Liver (tissue), 8 donors: ENCODE measurements at regions not wholly inside any gene's neighbourhood (a gene's known extent, or its start where the extent isn't known, plus 50 kb on each side); places are given as distances from the start of the nearest gene placed in this dataset.

Experiments used
- DNase-seq: peaks from one replicate; pipeline ENCODE4 v3.0.0-alpha.2; 2017; ENCODE audit warnings: low spot score
- H3K27ac ChIP-seq, 2 donors: one replicate each; pipeline ENCODE4 v1.7.0; 2013; ENCODE audit warnings: inconsistent platforms in 2 of 2, low read length in 2 of 2, control low read depth in 1 of 2, low read depth in 1 of 2, mild to moderate bottlenecking in 1 of 2
- H3K27me3 ChIP-seq, 4 donors: one replicate each; pipeline versions ENCODE4 v1.6.1 to v1.7.0; 2013; ENCODE audit warnings: low read length in 3 of 4, inconsistent platforms in 1 of 4, mild to moderate bottlenecking in 1 of 4, moderate library complexity in 1 of 4; ENCODE audit not compliant: control insufficient read depth in 4 of 4, insufficient read depth in 4 of 4
- H3K36me3 ChIP-seq, 4 donors: one replicate each; pipeline versions ENCODE4 v1.6.1 to v1.7.0; 2013; ENCODE audit warnings: low read length in 3 of 4, mild to moderate bottlenecking in 3 of 4, low read depth in 1 of 4, moderate library complexity in 1 of 4; ENCODE audit not compliant: control insufficient read depth in 4 of 4, insufficient read depth in 3 of 4
- H3K4me1 ChIP-seq, 4 donors: one replicate each; pipeline versions ENCODE4 v1.6.1 to v1.7.0; 2013; ENCODE audit warnings: low read length in 3 of 4, mild to moderate bottlenecking in 3 of 4, moderate library complexity in 1 of 4; ENCODE audit not compliant: control insufficient read depth in 4 of 4, insufficient read depth in 4 of 4
- H3K4me3 ChIP-seq, 3 donors: one replicate each; pipeline versions ENCODE4 v1.6.1 to v1.7.0; 2013; ENCODE audit warnings: low read length in 3 of 3, control low read depth in 1 of 3, low read depth in 1 of 3, mild to moderate bottlenecking in 1 of 3
- H3K9ac ChIP-seq, 2 donors: one replicate each; pipeline ENCODE4 v1.7.0; 2013; ENCODE audit warnings: low read length in 2 of 2, mild to moderate bottlenecking in 2 of 2, moderate library complexity in 2 of 2, control low read depth in 1 of 2, low read depth in 1 of 2
- H3K9me3 ChIP-seq, 4 donors: one replicate each; pipeline versions ENCODE4 v1.6.1 to v1.7.0; 2013; ENCODE audit warnings: low read length in 3 of 4; ENCODE audit not compliant: control insufficient read depth in 4 of 4
- ATF3 ChIP-seq: IDR thresholded peaks from 2 replicates; pipeline ENCODE4 v1.6.1; 2016; ENCODE audit warnings: antibody characterized with exemption
- CTCF ChIP-seq: fragments of 150-350 bp; IDR thresholded peaks from 2 replicates; pipeline ENCODE4 v1.5.1; 2017; ENCODE audit warnings: improper control_type of control experiment, low read depth, low read length; ENCODE audit not compliant: missing input control
- EGR1 ChIP-seq, 2 donors: IDR thresholded peaks; 2 replicates each; pipeline ENCODE4 v1.6.1; 2016 to 2018; ENCODE audit warnings: antibody characterized with exemption in 2 of 2, low read depth in 2 of 2
- FOXA1 ChIP-seq: IDR thresholded peaks from 2 replicates; pipeline ENCODE4 v1.6.1; 2016; ENCODE audit warnings: antibody characterized with exemption
- FOXA2 ChIP-seq: IDR thresholded peaks from 2 replicates; pipeline ENCODE4 v1.6.1; 2016; ENCODE audit warnings: antibody characterized with exemption
- GABPA ChIP-seq, 2 donors: IDR thresholded peaks in 1 of 2; conservative IDR thresholded peaks in 1 of 2; 2 replicates each; pipeline ENCODE4 v1.6.1; 2016; ENCODE audit warnings: antibody characterized with exemption in 2 of 2, mild to moderate bottlenecking in 1 of 2, moderate library complexity in 1 of 2
- MAX ChIP-seq: IDR thresholded peaks from 2 replicates; pipeline ENCODE4 v1.6.1; 2016; ENCODE audit warnings: antibody characterized with exemption
- NR2F2 ChIP-seq: IDR thresholded peaks from 2 replicates; pipeline ENCODE4 v1.6.1; 2016; ENCODE audit warnings: antibody characterized with exemption
- RAD21 ChIP-seq, 2 donors: IDR thresholded peaks; 2 replicates each; pipeline ENCODE4 v1.6.1; 2016; ENCODE audit warnings: antibody characterized with exemption in 2 of 2, mild to moderate bottlenecking in 2 of 2
- REST ChIP-seq: IDR thresholded peaks from 2 replicates; pipeline ENCODE4 v1.6.1; 2016; ENCODE audit warnings: antibody characterized with exemption, mild to moderate bottlenecking
- RXRA ChIP-seq, 2 donors: IDR thresholded peaks; 2 replicates each; pipeline ENCODE4 v1.6.1; 2017 to 2018; ENCODE audit warnings: antibody characterized with exemption in 2 of 2, mild to moderate bottlenecking in 1 of 2
- TAF1 ChIP-seq: conservative IDR thresholded peaks from 2 replicates; pipeline ENCODE4 v1.6.1; 2016; ENCODE audit warnings: antibody characterized with exemption, mild to moderate bottlenecking
- YY1 ChIP-seq: IDR thresholded peaks from 2 replicates; pipeline ENCODE4 v1.6.1; 2016; ENCODE audit warnings: antibody characterized with exemption, mild to moderate bottlenecking
- ZBTB33 ChIP-seq: IDR thresholded peaks from 2 replicates; pipeline ENCODE4 v1.6.1; 2016; ENCODE audit warnings: antibody characterized with exemption
- WGBS: extraction: QIAGEN DNeasy Blood & Tissue Kit; methylation state at CpG from one replicate; pipeline ENCODE4 v1.1.7; 2013; 5-methylcytosine and 5-hydroxymethylcytosine counted together
- donor health status: healthy.
- donor health status: healthy.
- donor health status: healthy.
- donor health status: healthy.
- donor health status: healthy.

GRCh38 chr3:104907507-104907906 lies 459.2 kb upstream of the ALCAM start:
- WGBS, result 90% methylated on average over 6 of the region's 6 CpGs
- H3K27me3 ChIP-seq, result no peaks in the 10 kb centered on the region

GRCh38 chr3:104908761-104909160 lies 457.9 kb upstream of the ALCAM start:
- WGBS, result 74% methylated on average over 2 of the region's 2 CpGs
- Histone ChIP-seq H3K27me3 (no peaks in the 10 kb centered on the region), H3K9me3 (no peaks in the 10 kb centered on the region), H3K4me3 (no peak overlapping the region), H3K27ac (no peak overlapping the region), H3K36me3 (no peaks in the 10 kb centered on the region), H3K4me1 (no peaks in the 10 kb centered on the region), H3K9ac (no peak overlapping the region)
- DNase-seq, result no peak
- no peak for TF ChIP-seq RXRA (IDR thresholded peaks at IDR 0.05)
- TF ChIP-seq ZBTB33, result no peak
- no peak for TF ChIP-seq TAF1
- no peak for TF ChIP-seq NR2F2
- no peak for TF ChIP-seq FOXA2
- no peak for TF ChIP-seq ATF3
- no peak for TF ChIP-seq YY1
- no peak for TF ChIP-seq GABPA (IDR thresholded peaks at IDR 0.05 in 1 of 2, conservative IDR thresholded peaks at IDR 0.05 in 1 of 2)
- no peak for TF ChIP-seq MAX
- TF ChIP-seq RAD21 (IDR thresholded peaks at IDR 0.05), result no peak
- TF ChIP-seq EGR1 (IDR thresholded peaks at IDR 0.05; ENCODE audit: low read depth in 2 of 2), result no peak
- TF ChIP-seq REST, result no peak
- no peak for TF ChIP-seq CTCF
- no peak for TF ChIP-seq FOXA1

More at GRCh38 chr3:104907507-104907906, 459.2 kb upstream of the ALCAM start:
- no peak overlapping the region for H3K4me3 ChIP-seq
- no peaks in the 10 kb centered on the region for H3K9me3 ChIP-seq
- H3K4me1 ChIP-seq, result no peaks in the 10 kb centered on the region
- TF ChIP-seq GABPA (IDR thresholded peaks at IDR 0.05 in 1 of 2, conservative IDR thresholded peaks at IDR 0.05 in 1 of 2), result no peak
- no peaks in the 10 kb centered on the region for H3K36me3 ChIP-seq
- no peak overlapping the region for H3K27ac ChIP-seq
- no peak for DNase-seq
- no peak overlapping the region for H3K9ac ChIP-seq
